Sigmoid colon (tissue), 6 donors: ENCODE measurements at regions not wholly inside any gene's neighbourhood (a gene's known extent, or its start where the extent isn't known, plus 50 kb on each side); places are given as distances from the start of the nearest gene placed in this dataset.
A peak's percentile ranks its signal among the peaks of the same experiment; 100 is the strongest.

ENCODE experiments used
- DNase-seq: peaks from one replicate; pipeline ENCODE4 v3.0.0-alpha.2; 2019
- H3K27ac ChIP-seq, 4 donors: fragments of 200-600 bp; sonication (generic); one replicate each; pipeline ENCODE4 v1.5.1; 2016 to 2019; ENCODE audit warnings: mild to moderate bottlenecking in 1 of 4
- H3K27me3 ChIP-seq, 3 donors: fragments of 200-600 bp; sonication (generic); one replicate each; pipeline ENCODE4 v1.5.1; 2019; ENCODE audit warnings: mild to moderate bottlenecking in 1 of 3
- H3K36me3 ChIP-seq, 4 donors: fragments of 200-600 bp; sonication (generic); one replicate each; pipeline ENCODE4 v1.5.1; 2016 to 2019
- H3K4me1 ChIP-seq, 4 donors: fragments of 200-600 bp; sonication (generic); one replicate each; pipeline ENCODE4 v1.5.1; 2017 to 2019
- H3K4me3 ChIP-seq, 4 donors: fragments of 200-600 bp; sonication (generic); one replicate each; pipeline ENCODE4 v1.5.1; 2017 to 2019; ENCODE audit warnings: mild to moderate bottlenecking in 2 of 4, moderate library complexity in 1 of 4
- H3K9me3 ChIP-seq, 4 donors: fragments of 200-600 bp in 3 of 4; sonication (generic) in 3 of 4; one replicate each; pipeline versions ENCODE4 v1.5.1 to v1.6.1; 2013 to 2019
- EP300 ChIP-seq, 4 donors: sonication (generic); formaldehyde crosslinking; IDR thresholded peaks; one replicate each; pipeline ENCODE4 v1.6.1; 2017; ENCODE audit warnings: antibody characterized with exemption in 4 of 4
- POLR2A ChIP-seq, 2 donors: fragments of 450-650 bp; IDR thresholded peaks; one replicate each; pipeline ENCODE4 v1.6.1; 2016; ENCODE audit warnings: antibody characterized with exemption in 2 of 2, mild to moderate bottlenecking in 2 of 2, moderate library complexity in 2 of 2
- POLR2AphosphoS5 ChIP-seq, 4 donors: sonication (generic); formaldehyde crosslinking; IDR thresholded peaks; one replicate each; pipeline ENCODE4 v1.6.1; 2017; ENCODE audit warnings: antibody characterized with exemption in 4 of 4
- WGBS, 2 donors: extraction: QIAGEN DNeasy Blood & Tissue Kit; methylation state at CpG; one replicate each; pipeline ENCODE4 v1.1.7; 2013; 5-methylcytosine and 5-hydroxymethylcytosine counted together
- intact Hi-C: fragments of 100-400 bp; cut with DNase I; formaldehyde crosslinking; loops from one replicate; pipeline ENCODE4 v1.15.1; 2023
- TF ChIP-seq, protein P1 (sequence below), 4 experiments: fragments of 450-650 bp in 3 of 4; fragments of 200-600 bp in 1 of 4; IDR thresholded peaks; one replicate each; pipeline ENCODE4 v1.5.1; 2016 to 2019; ENCODE audit warnings: antibody characterized with exemption in 4 of 4, mild to moderate bottlenecking in 3 of 4, moderate library complexity in 2 of 4
- donor health status: healthy with polysubstance abuse.
- donor health status: healthy.

DNA sequence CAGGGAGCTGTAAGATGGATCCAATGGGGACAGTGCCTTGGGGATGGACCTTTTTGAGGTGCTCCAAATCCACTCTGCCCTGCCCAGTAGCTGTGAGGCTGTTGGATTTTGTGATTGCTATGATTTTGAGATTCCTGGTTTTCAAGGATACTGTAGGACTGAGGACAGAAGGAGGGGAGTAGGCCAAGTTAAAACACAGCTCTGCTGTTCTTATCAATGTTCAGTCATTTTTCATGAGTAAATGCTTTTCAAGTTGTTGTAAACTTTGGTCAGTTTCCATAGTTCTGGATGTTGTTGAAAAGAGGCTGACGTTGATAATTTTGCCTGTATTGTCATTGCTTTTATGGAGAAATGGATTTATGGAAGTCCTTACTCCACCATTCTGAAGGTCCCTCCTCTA, 361.2 kb downstream of the ZNF516 start:
- H3K4me1 ChIP-seq: no peaks in the 10 kb centered on the region
- WGBS, 2 donors: 81 to 85% methylated on average over 1 of the region's 1 CpG
- no peaks in the 10 kb centered on the region for H3K36me3 ChIP-seq
- no peak overlapping the region for H3K4me3 ChIP-seq
- no peak for TF ChIP-seq POLR2AphosphoS5 (IDR thresholded peaks at IDR 0.05)
- TF ChIP-seq, protein P1, sequence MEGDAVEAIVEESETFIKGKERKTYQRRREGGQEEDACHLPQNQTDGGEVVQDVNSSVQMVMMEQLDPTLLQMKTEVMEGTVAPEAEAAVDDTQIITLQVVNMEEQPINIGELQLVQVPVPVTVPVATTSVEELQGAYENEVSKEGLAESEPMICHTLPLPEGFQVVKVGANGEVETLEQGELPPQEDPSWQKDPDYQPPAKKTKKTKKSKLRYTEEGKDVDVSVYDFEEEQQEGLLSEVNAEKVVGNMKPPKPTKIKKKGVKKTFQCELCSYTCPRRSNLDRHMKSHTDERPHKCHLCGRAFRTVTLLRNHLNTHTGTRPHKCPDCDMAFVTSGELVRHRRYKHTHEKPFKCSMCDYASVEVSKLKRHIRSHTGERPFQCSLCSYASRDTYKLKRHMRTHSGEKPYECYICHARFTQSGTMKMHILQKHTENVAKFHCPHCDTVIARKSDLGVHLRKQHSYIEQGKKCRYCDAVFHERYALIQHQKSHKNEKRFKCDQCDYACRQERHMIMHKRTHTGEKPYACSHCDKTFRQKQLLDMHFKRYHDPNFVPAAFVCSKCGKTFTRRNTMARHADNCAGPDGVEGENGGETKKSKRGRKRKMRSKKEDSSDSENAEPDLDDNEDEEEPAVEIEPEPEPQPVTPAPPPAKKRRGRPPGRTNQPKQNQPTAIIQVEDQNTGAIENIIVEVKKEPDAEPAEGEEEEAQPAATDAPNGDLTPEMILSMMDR (IDR thresholded peaks at IDR 0.05): no peak
- no peak for TF ChIP-seq POLR2A (IDR thresholded peaks at IDR 0.05)
- no peak for TF ChIP-seq EP300 (IDR thresholded peaks at IDR 0.05)
- H3K27me3 ChIP-seq: no peaks in the 10 kb centered on the region
- peaks cover 0 to 2% (median 0%) of the 10 kb centered on the region in 4 donors for H3K9me3 ChIP-seq
- no peak overlapping the region for H3K27ac ChIP-seq
- intact Hi-C loops: no loop called here
- no peak for DNase-seq

DNA sequence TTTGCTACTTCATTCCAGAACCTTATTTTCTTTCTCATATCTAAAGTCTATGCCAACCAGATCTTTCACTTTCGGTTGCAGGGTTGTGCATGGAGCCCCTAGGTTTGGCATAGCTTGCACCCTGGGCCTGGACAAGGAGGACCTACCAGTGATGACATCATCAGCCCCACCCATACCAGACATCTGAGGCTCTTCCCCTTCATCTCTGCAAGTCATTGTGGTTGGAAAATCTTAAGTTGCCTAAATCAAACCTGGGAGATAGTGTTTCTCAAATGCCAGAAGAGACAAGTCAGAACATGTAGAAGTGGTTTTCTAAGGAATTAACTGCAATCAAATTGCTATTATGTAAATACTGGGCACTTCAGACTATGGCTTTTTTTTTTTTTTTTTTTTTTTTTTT, 363.3 kb downstream of the ZNF516 start:
- peaks cover 0 to 2% (median 0%) of the 10 kb centered on the region in 4 donors for H3K9me3 ChIP-seq
- 79 to 86% methylated on average over 1 of the region's 1 CpG for WGBS, 2 donors
- no peaks in the 10 kb centered on the region for H3K36me3 ChIP-seq
- DNase-seq: no peak
- TF ChIP-seq, protein P1 (IDR thresholded peaks at IDR 0.05): no peak
- TF ChIP-seq EP300 (IDR thresholded peaks at IDR 0.05) (no peak), POLR2A (IDR thresholded peaks at IDR 0.05) (no peak)
- no peaks in the 10 kb centered on the region for H3K27me3 ChIP-seq
- H3K4me3 ChIP-seq: no peak overlapping the region
- H3K4me1 ChIP-seq: no peaks in the 10 kb centered on the region
- H3K27ac ChIP-seq: no peak overlapping the region
- intact Hi-C loops: no loop called here

DNA sequence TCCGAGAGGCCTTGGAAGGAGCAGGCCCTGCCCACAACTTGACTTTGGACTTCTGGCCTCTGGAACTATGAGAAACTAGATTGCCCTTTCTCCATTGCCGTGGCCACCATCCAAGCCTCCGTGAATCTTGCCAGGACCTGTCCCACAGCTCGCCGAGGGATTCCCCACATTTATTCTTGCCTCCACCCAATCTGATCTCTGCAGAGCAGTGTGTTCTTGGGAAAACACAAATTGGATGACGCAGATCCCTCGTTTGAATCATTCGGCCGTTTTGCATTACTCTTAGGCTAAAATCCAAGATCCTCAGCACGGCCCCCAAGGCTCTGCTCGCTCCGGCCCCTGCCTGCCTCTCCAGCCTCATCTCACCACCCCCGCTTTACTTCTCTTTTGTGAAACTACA, 364.2 kb downstream of the ZNF516 start:
- no peaks in the 10 kb centered on the region for H3K4me1 ChIP-seq
- H3K36me3 ChIP-seq: no peaks in the 10 kb centered on the region
- peaks cover 0 to 2% (median 0%) of the 10 kb centered on the region in 4 donors for H3K9me3 ChIP-seq
- intact Hi-C loops: no loop called here
- no peak for DNase-seq
- no peak overlapping the region for H3K27ac ChIP-seq
- H3K4me3 ChIP-seq: no peak overlapping the region
- WGBS, 2 donors: 82 to 89% methylated on average over 13 of the region's 13 CpGs
- H3K27me3 ChIP-seq: no peaks in the 10 kb centered on the region
- TF ChIP-seq, protein P1 (IDR thresholded peaks at IDR 0.05): no peak
- TF ChIP-seq POLR2AphosphoS5 (IDR thresholded peaks at IDR 0.05) (no peak), POLR2A (IDR thresholded peaks at IDR 0.05) (no peak), EP300 (IDR thresholded peaks at IDR 0.05) (no peak)

DNA sequence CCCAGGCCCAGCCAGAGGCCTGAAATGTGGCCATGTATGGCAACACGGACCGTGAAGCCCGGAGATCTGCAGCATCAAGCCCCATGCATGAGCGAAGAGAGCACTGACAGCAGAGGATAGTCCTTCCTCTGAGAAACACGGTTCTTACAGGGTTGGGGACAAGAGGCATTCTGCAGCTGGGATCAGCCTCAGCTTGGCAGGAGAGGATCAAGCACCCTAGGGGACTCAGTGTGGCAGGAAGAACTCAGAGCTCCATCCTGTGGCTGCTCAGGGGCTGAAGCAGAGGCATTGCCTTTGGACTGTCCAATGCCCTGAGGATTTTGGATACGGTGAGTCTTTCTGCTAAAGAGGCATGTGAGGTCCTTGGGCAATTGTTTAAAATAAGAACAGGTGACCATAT, 368.7 kb downstream of the ZNF516 start:
- H3K4me3 ChIP-seq: no peak overlapping the region
- 74 to 81% methylated on average over 6 of the region's 6 CpGs for WGBS, 2 donors
- no peaks in the 10 kb centered on the region for H3K4me1 ChIP-seq
- H3K27me3 ChIP-seq: no peaks in the 10 kb centered on the region
- no peaks in the 10 kb centered on the region for H3K36me3 ChIP-seq
- no peak for DNase-seq
- H3K27ac ChIP-seq: no peak overlapping the region
- TF ChIP-seq POLR2A (IDR thresholded peaks at IDR 0.05) (no peak), EP300 (IDR thresholded peaks at IDR 0.05) (no peak), POLR2AphosphoS5 (IDR thresholded peaks at IDR 0.05) (no peak)
- TF ChIP-seq, protein P1 (IDR thresholded peaks at IDR 0.05): peak in 1 of 4 experiments; percentile 29
- no peaks in the 10 kb centered on the region for H3K9me3 ChIP-seq
- intact Hi-C loops: no loop called here

DNA sequence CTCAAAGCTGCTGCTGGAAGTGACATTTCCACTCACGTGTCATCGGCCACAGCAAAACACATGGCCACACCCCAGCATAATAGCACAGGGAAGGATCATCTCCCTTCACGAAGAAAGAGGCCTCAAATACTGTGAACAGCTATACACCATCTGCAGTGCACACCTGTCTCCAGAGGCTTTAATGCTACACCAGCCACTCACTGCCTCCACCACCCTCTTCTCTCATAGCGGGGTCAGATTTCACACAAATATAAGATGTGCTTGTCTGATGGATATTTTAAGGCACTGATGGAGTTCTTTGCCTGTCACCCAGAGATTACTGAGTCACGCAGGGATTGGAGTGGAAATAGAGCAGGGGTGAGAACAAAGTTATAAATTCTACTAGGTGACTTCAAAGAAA, 374.0 kb downstream of the ZNF516 start:
- no peak for DNase-seq
- WGBS, 2 donors: 83 to 91% methylated on average over 5 of the region's 5 CpGs
- Histone ChIP-seq H3K36me3 (no peaks in the 10 kb centered on the region), H3K9me3 (no peaks in the 10 kb centered on the region), H3K27ac (no peak overlapping the region), H3K27me3 (no peaks in the 10 kb centered on the region), H3K4me3 (no peak overlapping the region), H3K4me1 (no peaks in the 10 kb centered on the region)
- no peak for TF ChIP-seq EP300 (IDR thresholded peaks at IDR 0.05)
- TF ChIP-seq POLR2AphosphoS5 (IDR thresholded peaks at IDR 0.05): no peak
- TF ChIP-seq, protein P1 (IDR thresholded peaks at IDR 0.05): no peak
- no peak for TF ChIP-seq POLR2A (IDR thresholded peaks at IDR 0.05)
- intact Hi-C loops: no loop called here
